HG03565 (cell line): ENCODE measurements at regions not wholly inside any gene's neighbourhood (a gene's known extent, or its start where the extent isn't known, plus 50 kb on each side); places are given as distances from the start of the nearest gene placed in this dataset.
"Not testable (repeated sequence)": the region's sequence is repeated elsewhere in the genome, so short reads cannot be mapped to it uniquely, and the experiment has no call there.

Experiments
- ATAC-seq: cut with Tn5 transposase; IDR thresholded peaks from one replicate; pipeline ENCODE4 v1.9.1; 2021; ENCODE audit warnings: mild to moderate bottlenecking, moderate library complexity; ENCODE audit not compliant: unreplicated experiment

DNA sequence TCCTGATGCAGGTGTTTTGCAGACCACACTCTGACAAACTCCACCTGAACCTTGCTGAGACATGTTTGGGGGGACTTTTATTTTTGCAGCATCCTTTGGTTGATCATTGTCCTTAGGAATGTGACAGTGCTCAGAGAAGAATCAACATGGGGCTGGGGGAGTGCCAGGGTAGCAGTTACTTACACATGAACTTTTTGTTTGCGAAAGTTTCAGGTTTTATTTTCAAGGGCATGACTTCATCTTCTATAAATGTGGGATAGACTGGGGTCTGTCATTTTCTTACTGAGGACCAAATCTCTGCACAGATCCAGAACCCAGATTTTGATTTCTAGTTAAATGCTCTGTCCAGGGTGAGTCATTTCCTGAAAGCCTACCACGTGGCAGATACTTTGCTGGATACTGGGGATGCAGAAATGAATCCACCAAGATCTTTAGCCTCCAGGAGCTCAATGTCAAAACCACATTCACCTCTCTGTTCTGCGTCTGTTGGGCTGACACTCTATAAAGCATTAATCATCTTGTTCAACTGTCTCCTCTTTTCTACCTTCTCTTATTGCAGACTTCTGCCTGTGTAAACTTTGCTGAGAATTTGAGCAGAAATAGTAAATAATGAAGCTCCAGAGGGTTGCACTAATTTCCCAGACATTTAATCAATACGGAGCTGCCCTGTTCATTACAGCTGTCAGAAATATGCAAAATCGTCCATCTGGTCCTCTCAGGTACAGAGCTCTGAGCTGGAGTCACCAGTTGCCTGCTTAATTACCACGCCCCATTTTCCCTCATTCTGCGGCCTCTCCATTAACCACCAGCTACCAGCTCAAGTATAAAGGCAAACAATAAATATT, 387.9 kb downstream of the MIAT start:
- no peak for ATAC-seq

DNA sequence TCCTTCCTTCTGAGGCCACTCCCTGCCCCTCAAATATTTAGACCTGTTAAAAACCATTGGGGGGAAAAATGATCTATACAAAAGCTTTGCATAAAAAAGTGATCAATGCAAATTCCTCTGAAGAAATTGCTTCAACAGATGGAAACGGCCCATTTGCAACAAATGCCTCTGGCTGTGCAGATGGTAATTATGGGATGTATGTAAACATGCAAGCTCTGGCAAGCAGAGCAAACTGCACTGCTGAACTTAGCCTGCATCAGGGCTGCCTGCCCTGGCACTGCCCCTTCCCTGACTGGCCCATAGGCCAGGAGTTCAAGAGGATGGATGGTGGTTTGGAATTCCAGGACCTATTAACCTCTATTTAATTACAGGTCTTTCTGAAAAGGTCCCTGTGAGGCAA, 388.7 kb downstream of the MIAT start:
- no peak for ATAC-seq

GRCh38 chr22:27046603-27047002, 389.2 kb downstream of the MIAT start:
- ATAC-seq, result no peak

DNA sequence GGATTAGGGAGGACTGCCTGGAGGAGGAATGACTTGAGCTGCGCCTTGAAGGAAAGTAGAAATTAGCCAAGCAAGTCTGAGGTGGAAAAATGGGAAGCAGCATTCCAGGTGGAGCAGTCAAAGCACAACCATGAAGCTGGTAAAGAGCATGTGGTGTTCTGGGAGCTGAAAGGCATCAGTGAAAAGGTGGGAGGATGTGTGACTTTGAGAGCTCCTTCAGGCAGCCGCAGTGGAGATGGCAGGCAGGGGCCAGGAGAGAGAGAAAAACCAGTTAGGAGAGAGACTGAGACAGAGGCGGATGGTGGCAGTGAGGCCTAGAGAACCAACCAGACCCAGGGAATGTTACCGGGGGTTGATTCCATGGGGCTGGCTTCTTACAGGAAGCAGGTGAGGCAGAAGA, 393.4 kb downstream of the MIAT start:
- ATAC-seq, result no peak

GRCh38 chr22:27051407-27051806, 394.0 kb downstream of the MIAT start:
- no peak for ATAC-seq

- no peak for ATAC-seq
Observed at GRCh38 chr22:27057717-27058116, 400.3 kb downstream of the MIAT start.

GRCh38 chr22:27060190-27060589, 402.8 kb downstream of the MIAT start:
- no peak for ATAC-seq

- ATAC-seq, result no peak
Observed at GRCh38 chr22:27062910-27063309, 405.5 kb downstream of the MIAT start.

- no peak for ATAC-seq
Observed at GRCh38 chr22:27063406-27063805, 406.0 kb downstream of the MIAT start.

- no peak for ATAC-seq
Observed at GRCh38 chr22:27063841-27064240, 406.5 kb downstream of the MIAT start.

- no peak for ATAC-seq
Observed at GRCh38 chr22:27064386-27064785, 407.0 kb downstream of the MIAT start.

DNA sequence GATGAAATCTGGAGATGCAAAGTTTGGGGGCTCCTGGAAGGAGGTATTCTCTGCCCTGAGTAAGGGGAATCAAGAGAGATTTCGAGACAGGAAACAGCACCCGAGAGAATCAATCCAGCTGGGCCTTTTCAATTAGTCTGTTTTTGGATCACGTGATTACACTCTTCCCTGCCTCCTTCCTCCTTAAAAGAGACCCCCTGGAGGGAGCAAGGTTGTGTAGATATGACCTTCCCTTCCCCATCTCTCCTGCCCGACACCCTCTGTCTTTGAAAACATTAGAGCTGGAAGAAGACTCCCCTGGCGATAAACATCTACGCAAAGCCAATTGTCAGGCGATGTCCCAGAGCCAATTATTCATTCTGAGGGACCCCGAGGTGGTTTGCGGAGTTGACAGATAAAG, 407.9 kb downstream of the MIAT start:
- ATAC-seq, result no peak

- ATAC-seq, result no peak
Observed at GRCh38 chr22:27066856-27067255, 409.5 kb downstream of the MIAT start.

- ATAC-seq, result no peak
Observed at GRCh38 chr22:27068121-27068520, 410.7 kb downstream of the MIAT start.

GRCh38 chr22:27070594-27070993, 413.2 kb downstream of the MIAT start:
- ATAC-seq, result no peak

- ATAC-seq, result no peak
Observed at GRCh38 chr22:27073601-27074425, 416.4 kb downstream of the MIAT start.

- no peak for ATAC-seq
Observed at GRCh38 chr22:27075028-27075678, 417.8 kb downstream of the MIAT start.

GRCh38 chr22:27075891-27076290, 418.5 kb downstream of the MIAT start:
- ATAC-seq, result no peak

DNA sequence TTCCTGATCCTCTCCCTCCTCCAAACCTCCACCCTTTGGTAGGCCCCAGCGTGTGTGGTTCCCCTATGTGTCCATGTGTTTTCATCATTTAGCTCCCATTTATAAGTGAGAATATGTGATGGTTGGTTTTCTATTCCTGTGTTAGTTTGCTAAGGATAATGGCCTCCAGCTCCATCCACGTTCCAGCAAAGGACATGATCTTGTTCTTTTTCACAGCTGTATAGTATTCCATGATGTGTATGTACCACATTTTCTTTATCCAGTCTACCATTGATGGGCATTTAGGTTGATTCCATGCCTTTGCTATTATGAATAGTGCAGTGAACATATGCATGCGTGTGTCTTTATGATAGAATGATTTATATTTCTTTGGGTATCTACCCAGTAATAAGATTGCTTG, 420.7 kb downstream of the MIAT start:
- ATAC-seq, result not testable (repeated sequence)

DNA sequence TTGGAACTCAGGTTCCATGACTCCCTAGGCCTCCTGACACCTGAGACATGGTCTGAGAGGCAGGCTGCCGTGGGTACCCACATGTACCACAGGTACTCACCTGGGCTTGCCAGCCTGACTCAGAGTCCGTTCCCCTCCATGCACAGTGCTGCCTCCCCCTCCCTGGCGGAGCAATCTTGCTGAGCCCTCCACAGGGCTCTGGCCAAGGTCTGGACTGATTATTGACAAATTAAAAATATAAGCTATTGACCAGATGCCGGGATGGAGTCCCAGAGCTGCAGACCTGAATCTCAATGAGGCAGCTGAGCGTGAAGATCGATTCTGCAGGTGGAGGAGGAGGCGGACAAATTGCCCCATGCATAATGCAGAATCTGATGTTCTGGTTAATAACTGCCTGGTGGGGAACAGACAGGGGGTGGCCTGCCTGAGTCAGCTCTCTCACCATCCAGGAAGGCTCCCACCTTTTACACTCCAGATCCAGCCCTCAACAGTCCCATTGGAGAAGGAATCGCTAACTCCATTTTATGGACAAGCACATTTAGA, 422.7 kb downstream of the MIAT start:
- no peak for ATAC-seq

DNA sequence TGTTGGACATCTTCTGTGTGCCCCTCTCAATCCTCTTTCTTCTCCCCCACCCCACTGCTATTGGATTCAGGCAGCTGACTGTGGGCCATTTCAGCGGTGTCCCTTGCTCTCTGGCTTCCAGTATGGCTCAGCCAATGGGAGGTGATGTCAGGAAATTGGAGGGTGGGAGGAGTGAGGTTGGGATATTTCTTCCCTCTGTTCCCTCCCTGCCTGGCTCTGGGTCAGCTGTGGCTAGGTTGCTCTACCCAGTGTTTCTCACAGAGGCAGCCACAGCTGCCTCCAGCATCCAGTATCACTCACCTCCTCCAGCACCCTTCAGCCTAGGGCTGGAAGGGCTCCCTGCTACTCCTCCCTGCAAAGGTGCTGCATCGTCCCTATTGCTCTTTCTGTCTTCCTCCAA, 423.5 kb downstream of the MIAT start:
- ATAC-seq, result no peak
